ENCODE measurements at regions not wholly inside any gene's neighbourhood (a gene's known extent, or its start where the extent isn't known, plus 50 kb on each side); places are given as distances from the start of the nearest gene placed in this dataset.
A peak's percentile ranks its signal among the peaks of the same experiment; 100 is the strongest.

DNA sequence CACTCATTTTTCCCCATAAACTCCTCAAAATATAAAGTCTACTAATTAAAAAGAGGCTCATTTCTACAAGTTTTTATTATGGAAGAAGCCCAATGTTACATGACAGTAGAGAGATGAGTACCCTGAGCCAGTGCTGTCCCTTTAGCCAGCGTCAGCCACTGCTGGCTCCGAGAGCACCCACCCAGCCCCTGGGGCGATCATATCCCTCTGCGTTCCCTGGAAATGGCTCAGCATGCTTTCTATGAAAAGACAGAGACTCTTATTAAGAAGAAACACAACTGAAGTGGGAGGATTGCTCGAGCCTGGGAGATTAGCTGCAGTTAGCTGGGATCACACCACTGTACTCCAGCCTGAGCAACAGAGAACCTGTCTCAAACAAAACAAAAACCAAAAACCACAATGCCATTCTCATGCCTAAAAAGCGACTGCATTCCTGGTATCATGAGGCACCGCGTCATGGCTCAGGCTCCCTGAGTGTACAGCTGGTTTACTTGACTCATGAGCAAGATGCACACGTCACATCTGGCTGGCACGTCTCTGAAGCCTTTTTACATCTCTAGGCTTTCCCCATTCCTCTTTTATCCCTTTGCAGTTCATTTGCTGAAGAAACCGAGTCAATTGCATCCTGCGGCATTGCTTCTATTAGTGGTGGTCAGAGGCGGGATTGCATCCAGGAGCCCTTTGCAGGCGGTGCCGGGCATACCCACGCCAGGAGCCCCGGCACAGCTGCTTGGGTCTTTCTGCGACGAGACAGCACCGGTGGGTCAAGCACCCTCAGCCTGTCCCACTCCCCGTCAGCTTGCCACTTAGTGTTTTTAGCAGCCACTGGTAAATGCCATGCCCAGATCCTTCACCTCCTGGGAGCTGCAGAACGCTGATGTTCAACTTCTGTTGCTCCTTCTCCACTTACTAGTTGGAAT, 119.9 kb downstream of the CTTN start:
- Histone ChIP-seq H2BK12ac (ENCODE audit: insufficient read length, low read depth, low read length) (no peak overlapping the region), H3K4me1 (ENCODE audit: insufficient read depth, low read length) (no peaks in the 10 kb centered on the region), H3K9me3 (ENCODE audit: control insufficient read depth, low read depth, low read length) (no peaks in the 10 kb centered on the region), H3K9ac (ENCODE audit: extremely low read depth, insufficient read length, low read length) (no peak overlapping the region), H3K79me2 (ENCODE audit: insufficient read depth, low read length) (no peaks in the 10 kb centered on the region), H3K14ac (ENCODE audit: insufficient read depth, low read length) (no peak overlapping the region; the same call in 1 of the 2 replicates), H2BK15ac (ENCODE audit: low read depth, low read length) (no peak overlapping the region), H2BK20ac (ENCODE audit: low read depth, low read length, poor library complexity, severe bottlenecking) (no peak overlapping the region), H3K18ac (ENCODE audit: insufficient read length, low read depth, low read length) (no peak overlapping the region), H3K27me3 (ENCODE audit: insufficient read depth, low read length) (no peaks in the 10 kb centered on the region), H3K4ac (ENCODE audit: low read depth, low read length) (no peak overlapping the region), H4K91ac (ENCODE audit: insufficient read length, low read depth, low read length) (no peak overlapping the region), H3T11ph (ENCODE audit: low read length) (no peak overlapping the region), H2BK120ac (ENCODE audit: low read depth, low read length, poor library complexity, severe bottlenecking) (no peak overlapping the region), H3K56ac (ENCODE audit: insufficient read length, low read depth, low read length) (no peak overlapping the region), H4K8ac (replicated peaks; ENCODE audit: insufficient read length, low read depth, low read length) (no peak overlapping the region), H3K4me2 (ENCODE audit: insufficient read depth, insufficient read length, low read length) (no peak overlapping the region), H2AFZ (ENCODE audit: low read length) (no peak overlapping the region), H4K5ac (ENCODE audit: insufficient read length, low read depth, low read length) (no peak overlapping the region), H3K23ac (ENCODE audit: insufficient read length, low read depth, low read length) (no peak overlapping the region), H4K20me1 (ENCODE audit: control insufficient read depth, insufficient read depth, insufficient read length) (no peaks in the 10 kb centered on the region), H2AK5ac (ENCODE audit: insufficient read length, low read length) (no peak overlapping the region), H3K27ac (ENCODE audit: insufficient read length, low read depth, low read length) (no peak overlapping the region), H3K79me1 (ENCODE audit: insufficient read depth, low read depth, low read length, poor library complexity, severe bottlenecking) (no peaks in the 10 kb centered on the region), H3K23me2 (ENCODE audit: insufficient read length, low read depth, low read length, poor library complexity, severe bottlenecking) (no peaks in the 10 kb centered on the region), H2BK5ac (ENCODE audit: insufficient read length, low read length) (no peak overlapping the region)
- peaks cover under 1% of the 10 kb centered on the region; the same call in 1 of the 2 replicates for H3K27me3 Mint-ChIP-seq (ENCODE audit: low read depth)
- no peak overlapping the region for H3K4me3 Mint-ChIP-seq
- H3K9me3 Mint-ChIP-seq = peaks cover 3 to 8% of the 10 kb centered on the region in 2 experiments; a peak in 4 of 5 replicates
- peak; percentile 42 for DNase-seq
- peaks cover 0 to 3% (median 1%) of the 10 kb centered on the region in 3 experiments; a peak in 1 of 7 replicates for H3K36me3 Mint-ChIP-seq (ENCODE audit: insufficient read depth in 1 of 3, low read depth in 3 of 3)
- no peak overlapping the region; a peak in 1 of 7 replicates for H3K27ac Mint-ChIP-seq
- no CpG with 5 or more reads among the region's 22 CpGs for WGBS (ENCODE audit: extremely low coverage, insufficient read length, low lambda C conversion rate)
- H3K4me1 Mint-ChIP-seq = peaks cover 23 to 32% of the 10 kb centered on the region in 2 experiments
- TF ChIP-seq, protein P1, sequence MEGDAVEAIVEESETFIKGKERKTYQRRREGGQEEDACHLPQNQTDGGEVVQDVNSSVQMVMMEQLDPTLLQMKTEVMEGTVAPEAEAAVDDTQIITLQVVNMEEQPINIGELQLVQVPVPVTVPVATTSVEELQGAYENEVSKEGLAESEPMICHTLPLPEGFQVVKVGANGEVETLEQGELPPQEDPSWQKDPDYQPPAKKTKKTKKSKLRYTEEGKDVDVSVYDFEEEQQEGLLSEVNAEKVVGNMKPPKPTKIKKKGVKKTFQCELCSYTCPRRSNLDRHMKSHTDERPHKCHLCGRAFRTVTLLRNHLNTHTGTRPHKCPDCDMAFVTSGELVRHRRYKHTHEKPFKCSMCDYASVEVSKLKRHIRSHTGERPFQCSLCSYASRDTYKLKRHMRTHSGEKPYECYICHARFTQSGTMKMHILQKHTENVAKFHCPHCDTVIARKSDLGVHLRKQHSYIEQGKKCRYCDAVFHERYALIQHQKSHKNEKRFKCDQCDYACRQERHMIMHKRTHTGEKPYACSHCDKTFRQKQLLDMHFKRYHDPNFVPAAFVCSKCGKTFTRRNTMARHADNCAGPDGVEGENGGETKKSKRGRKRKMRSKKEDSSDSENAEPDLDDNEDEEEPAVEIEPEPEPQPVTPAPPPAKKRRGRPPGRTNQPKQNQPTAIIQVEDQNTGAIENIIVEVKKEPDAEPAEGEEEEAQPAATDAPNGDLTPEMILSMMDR (conservative IDR thresholded peaks at IDR 0.05) = peak; percentile 37; the same call in 1 of the 3 replicates
